ENCODE measurements at regions not wholly inside any gene's neighbourhood (a gene's known extent, or its start where the extent isn't known, plus 50 kb on each side); places are given as distances from the start of the nearest gene placed in this dataset.

DNA sequence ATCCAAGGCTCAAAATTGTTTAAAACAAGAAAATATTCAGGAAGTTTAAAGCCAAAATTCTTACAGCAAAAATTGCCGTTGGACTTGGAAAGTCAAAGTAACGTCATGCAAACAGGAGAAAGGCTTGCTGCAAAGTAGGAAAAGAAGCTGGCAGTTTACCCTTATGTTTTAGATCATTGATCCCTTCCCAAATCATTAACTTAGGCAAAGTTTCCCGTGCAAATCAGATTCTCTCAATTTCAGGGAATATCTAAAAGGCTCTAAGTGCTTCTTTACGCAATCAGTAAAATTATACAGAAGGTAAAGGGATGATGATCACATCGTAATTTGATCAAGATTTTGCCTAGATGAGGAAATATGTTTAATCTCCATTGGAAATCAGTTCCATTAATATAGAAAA, 197.5 kb downstream of the ALDH8A1 start:
- Histone ChIP-seq H3K27me3 (ENCODE audit: control insufficient read depth in 2 of 2, insufficient read depth in 2 of 2, low read length in 2 of 2) (peaks cover 3 to 9% of the 10 kb centered on the region in 2 experiments; a peak in 2 of 5 replicates), H3K9ac (ENCODE audit: insufficient read depth in 1 of 2, low read depth in 2 of 2, low read length in 2 of 2) (no peak overlapping the region), H2AFZ (ENCODE audit: low read depth, low read length) (no peak overlapping the region), H3K4me1 (replicated peaks in 1 of 2; ENCODE audit: control insufficient read depth in 2 of 2, insufficient read depth in 2 of 2, low read length in 2 of 2) (no peaks in the 10 kb centered on the region; a peak in 1 of 5 replicates), H3K36me3 (ENCODE audit: control insufficient read depth, insufficient read depth, low read length) (no peaks in the 10 kb centered on the region), H3K79me2 (ENCODE audit: control insufficient read depth, insufficient read depth, low read length) (no peaks in the 10 kb centered on the region), H3K27ac (ENCODE audit: extremely low read depth, low read depth, low read length) (no peak overlapping the region), H3K4me3 (no peak overlapping the region), H3K9me3 (replicated peaks; ENCODE audit: control insufficient read depth, insufficient read depth, low read depth, low read length) (no peaks in the 10 kb centered on the region), H3K9me1 (ENCODE audit: control insufficient read depth, insufficient read depth, low read length) (no peaks in the 10 kb centered on the region), H3K4me2 (ENCODE audit: insufficient read depth, low read length) (no peak overlapping the region), H4K20me1 (replicated peaks; ENCODE audit: control insufficient read depth, insufficient read depth, low read length) (no peaks in the 10 kb centered on the region)
- intact Hi-C loops (cut with micrococcal nuclease) (no loop called here), in situ Hi-C loops (cut with MboI) (no loop called here)
- FAIRE-seq, result no peak
- no peak for DNase-seq (ENCODE audit: extremely low read depth in 1 of 4, low spot score in 3 of 4)
- WGBS (ENCODE audit: insufficient coverage, low coverage, missing lambda C conversion rate), result 1% methylated on average over 5 of the region's 5 CpGs
- POLR2A ChIA-PET, result interaction anchor here (0.7 to 1.5 kb wide), 2 partner anchors 8 to 12 kb away, joined by 4 read pairs; no protein-coding TSS in a partner anchor
- no peak for ATAC-seq
- TF ChIP-seq, protein P1, sequence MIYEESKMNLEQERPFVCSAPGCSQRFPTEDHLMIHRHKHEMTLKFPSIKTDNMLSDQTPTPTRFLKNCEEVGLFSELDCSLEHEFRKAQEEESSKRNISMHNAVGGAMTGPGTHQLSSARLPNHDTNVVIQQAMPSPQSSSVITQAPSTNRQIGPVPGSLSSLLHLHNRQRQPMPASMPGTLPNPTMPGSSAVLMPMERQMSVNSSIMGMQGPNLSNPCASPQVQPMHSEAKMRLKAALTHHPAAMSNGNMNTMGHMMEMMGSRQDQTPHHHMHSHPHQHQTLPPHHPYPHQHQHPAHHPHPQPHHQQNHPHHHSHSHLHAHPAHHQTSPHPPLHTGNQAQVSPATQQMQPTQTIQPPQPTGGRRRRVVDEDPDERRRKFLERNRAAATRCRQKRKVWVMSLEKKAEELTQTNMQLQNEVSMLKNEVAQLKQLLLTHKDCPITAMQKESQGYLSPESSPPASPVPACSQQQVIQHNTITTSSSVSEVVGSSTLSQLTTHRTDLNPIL (CRISPR knock-in tag; IDR thresholded peaks at IDR 0.05), result no peak
- TF ChIP-seq ZNF146 (CRISPR knock-in tag; IDR thresholded peaks at IDR 0.05; ENCODE audit: unreplicated experiment), result no peak
- TF ChIP-seq DPF2 (IDR thresholded peaks at IDR 0.05), result no peak
- TF ChIP-seq, protein P2, sequence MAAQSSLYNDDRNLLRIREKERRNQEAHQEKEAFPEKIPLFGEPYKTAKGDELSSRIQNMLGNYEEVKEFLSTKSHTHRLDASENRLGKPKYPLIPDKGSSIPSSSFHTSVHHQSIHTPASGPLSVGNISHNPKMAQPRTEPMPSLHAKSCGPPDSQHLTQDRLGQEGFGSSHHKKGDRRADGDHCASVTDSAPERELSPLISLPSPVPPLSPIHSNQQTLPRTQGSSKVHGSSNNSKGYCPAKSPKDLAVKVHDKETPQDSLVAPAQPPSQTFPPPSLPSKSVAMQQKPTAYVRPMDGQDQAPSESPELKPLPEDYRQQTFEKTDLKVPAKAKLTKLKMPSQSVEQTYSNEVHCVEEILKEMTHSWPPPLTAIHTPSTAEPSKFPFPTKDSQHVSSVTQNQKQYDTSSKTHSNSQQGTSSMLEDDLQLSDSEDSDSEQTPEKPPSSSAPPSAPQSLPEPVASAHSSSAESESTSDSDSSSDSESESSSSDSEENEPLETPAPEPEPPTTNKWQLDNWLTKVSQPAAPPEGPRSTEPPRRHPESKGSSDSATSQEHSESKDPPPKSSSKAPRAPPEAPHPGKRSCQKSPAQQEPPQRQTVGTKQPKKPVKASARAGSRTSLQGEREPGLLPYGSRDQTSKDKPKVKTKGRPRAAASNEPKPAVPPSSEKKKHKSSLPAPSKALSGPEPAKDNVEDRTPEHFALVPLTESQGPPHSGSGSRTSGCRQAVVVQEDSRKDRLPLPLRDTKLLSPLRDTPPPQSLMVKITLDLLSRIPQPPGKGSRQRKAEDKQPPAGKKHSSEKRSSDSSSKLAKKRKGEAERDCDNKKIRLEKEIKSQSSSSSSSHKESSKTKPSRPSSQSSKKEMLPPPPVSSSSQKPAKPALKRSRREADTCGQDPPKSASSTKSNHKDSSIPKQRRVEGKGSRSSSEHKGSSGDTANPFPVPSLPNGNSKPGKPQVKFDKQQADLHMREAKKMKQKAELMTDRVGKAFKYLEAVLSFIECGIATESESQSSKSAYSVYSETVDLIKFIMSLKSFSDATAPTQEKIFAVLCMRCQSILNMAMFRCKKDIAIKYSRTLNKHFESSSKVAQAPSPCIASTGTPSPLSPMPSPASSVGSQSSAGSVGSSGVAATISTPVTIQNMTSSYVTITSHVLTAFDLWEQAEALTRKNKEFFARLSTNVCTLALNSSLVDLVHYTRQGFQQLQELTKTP (IDR thresholded peaks at IDR 0.05; ENCODE audit: low read depth in 1 of 2, partially characterized antibody in 2 of 2), result no peak
- no peak for TF ChIP-seq RBM22 (IDR thresholded peaks at IDR 0.05; ENCODE audit: low read depth, low read length, poor library complexity, severe bottlenecking)
- CTCF ChIA-PET (ENCODE audit: low intra/inter-chr PET ratio), result no interaction called here
- no TSS peak for BruUV-seq (replicated peaks)
